GM12878 (cell line): ENCODE measurements at regions not wholly inside any gene's neighbourhood (a gene's known extent, or its start where the extent isn't known, plus 50 kb on each side); places are given as distances from the start of the nearest gene placed in this dataset.

Experiments
- ATAC-seq: fragments of 200-7000 bp; cut with Tn5 transposase; 3 replicates; pipeline ENCODE4 v1.9.1; 2020; ENCODE audit warnings: mild to moderate bottlenecking, moderate library complexity
- BruUV-seq: library from RNA; stranded (reverse); fragments of 400-500 nt; replicated peaks from 2 replicates; lab custom pipeline; 2021; lab: Mats Ljungman, UMichigan
- CTCF ChIA-PET: fragments of 300-600 bp; sonication (Branson Sonifier 250); formaldehyde crosslinking; extraction: SDS; loops from one replicate; lab custom pipeline; 2021; ENCODE audit warnings: inconsistent platforms; lab: Yijun Ruan, JAX
- POLR2A ChIA-PET: fragments of 350-600 bp; formaldehyde crosslinking; extraction: SDS; loops from one replicate; lab custom pipeline; 2021; ENCODE audit warnings: inconsistent platforms; lab: Charles Lee
- RAD21 ChIA-PET: fragments of 300-600 bp; sonication (Branson Sonifier 250); formaldehyde crosslinking; loops from one replicate; lab custom pipeline; 2023; ENCODE audit warnings: antibody characterized with exemption; ENCODE audit not compliant: unreplicated experiment; lab: Charles Lee
- SMC1A ChIA-PET: fragments of 300-600 bp; sonication (Branson Sonifier 250); formaldehyde crosslinking; loops from one replicate; lab custom pipeline; 2023; ENCODE audit not compliant: unreplicated experiment, uncharacterized antibody; lab: Charles Lee
- DNase-seq: peaks from one replicate; pipeline ENCODE4 v3.0.0-alpha.2; 2011; ENCODE audit warnings: low read depth, low spot score
- FAIRE-seq: peaks from 3 replicates; lab custom pipeline; 2011; peaks lifted over from hg19 to GRCh38; lab: Jason Lieb, UNC
- H2AFZ ChIP-seq: 2 replicates; pipeline ENCODE4 v1.6.0; 2011; ENCODE audit warnings: low read depth, low read length, control low read depth; ENCODE audit not compliant: control insufficient read depth
- H3K27ac ChIP-seq: 2 replicates; pipeline ENCODE4 v1.5.1; 2011; ENCODE audit warnings: control low read depth; ENCODE audit not compliant: control insufficient read depth, insufficient read depth
- H3K27me3 ChIP-seq, 2 experiments: replicated peaks in 1 of 2; 2 replicates each; pipeline versions ENCODE4 v1.6.0 to v1.6.1; 2011; ENCODE audit warnings: low read length in 1 of 2; ENCODE audit not compliant: control insufficient read depth in 2 of 2, insufficient read depth in 2 of 2
- H3K36me3 ChIP-seq, 2 experiments: 2 replicates each; pipeline ENCODE4 v1.5.1; 2011; ENCODE audit warnings: low read length in 1 of 2; ENCODE audit not compliant: control insufficient read depth in 2 of 2, insufficient read depth in 2 of 2
- H3K4me1 ChIP-seq: 2 replicates; pipeline ENCODE4 v1.6.1; 2011; ENCODE audit warnings: mild to moderate bottlenecking, low read length, moderate library complexity, mixed read lengths; ENCODE audit not compliant: control insufficient read depth, insufficient read depth
- H3K4me2 ChIP-seq: 2 replicates; pipeline ENCODE4 v1.6.0; 2011; ENCODE audit warnings: control low read depth; ENCODE audit not compliant: control insufficient read depth, insufficient read depth
- H3K4me3 ChIP-seq: fragments of 200-600 bp; sonication (generic); 2 replicates; pipeline ENCODE4 v1.5.1; 2016
- H3K79me2 ChIP-seq: 2 replicates; pipeline ENCODE4 v1.6.0; 2011; ENCODE audit warnings: low read length; ENCODE audit not compliant: control insufficient read depth, insufficient read depth
- H3K9ac ChIP-seq: 2 replicates; pipeline ENCODE4 v1.8.0; 2011; ENCODE audit warnings: low read length, control low read depth, mixed read lengths; ENCODE audit not compliant: control insufficient read depth, insufficient read depth
- H3K9me3 ChIP-seq: replicated peaks from 3 replicates; pipeline ENCODE4 v1.5.1; 2011; ENCODE audit warnings: mild to moderate bottlenecking, low read length; ENCODE audit not compliant: control insufficient read depth, insufficient read depth
- H4K20me1 ChIP-seq: 2 replicates; pipeline ENCODE4 v1.6.0; 2011; ENCODE audit not compliant: control insufficient read depth, insufficient read depth
- ATF7 ChIP-seq: fragments of 450-650 bp; IDR thresholded peaks from 2 replicates; pipeline ENCODE4 v1.6.1; 2016; ENCODE audit warnings: low read depth, mild to moderate bottlenecking
- BMI1 ChIP-seq: fragments of 450-650 bp; IDR thresholded peaks from 2 replicates; pipeline ENCODE4 v1.6.1; 2016; ENCODE audit warnings: mild to moderate bottlenecking, moderate library complexity, borderline replicate concordance
- EED ChIP-seq: sonication (generic); IDR thresholded peaks from 2 replicates; pipeline ENCODE4 v1.6.1; 2016; ENCODE audit warnings: antibody characterized with exemption, low read depth
- EGR1 ChIP-seq, 2 experiments: IDR thresholded peaks; 1 replicate in 1 of 2; 2 replicates in 1 of 2; pipeline ENCODE4 v1.6.1; 2011 to 2012; ENCODE audit warnings: low read depth in 2 of 2, low read length in 2 of 2, borderline replicate concordance in 1 of 2, mild to moderate bottlenecking in 1 of 2, moderate library complexity in 1 of 2
- IKZF1 ChIP-seq: fragments of 450-650 bp; conservative IDR thresholded peaks from 2 replicates; pipeline ENCODE4 v1.6.1; 2017; ENCODE audit warnings: antibody characterized with exemption, mild to moderate bottlenecking
- MXI1 ChIP-seq: fragments of 150-350 bp; IDR thresholded peaks from 2 replicates; pipeline ENCODE4 v1.6.1; 2011; ENCODE audit warnings: low read depth, mild to moderate bottlenecking, inconsistent platforms, low read length, improper control_type of control experiment
- NFYA ChIP-seq: IDR thresholded peaks from 2 replicates; pipeline ENCODE4 v1.6.1; 2011; ENCODE audit warnings: low read depth, mild to moderate bottlenecking, low read length, improper control_type of control experiment, borderline replicate concordance
- NR2C1 ChIP-seq: fragments of 450-650 bp; IDR thresholded peaks from 2 replicates; pipeline ENCODE4 v1.6.1; 2017; ENCODE audit warnings: antibody characterized with exemption, mild to moderate bottlenecking, moderate library complexity
- NR2C2 ChIP-seq: IDR thresholded peaks from 2 replicates; pipeline ENCODE4 v1.6.1; 2011; ENCODE audit warnings: borderline replicate concordance, low read depth; ENCODE audit not compliant: control insufficient read depth, insufficient read length
- POLR2A ChIP-seq: IDR thresholded peaks from 2 replicates; pipeline ENCODE4 v1.6.1; 2011; ENCODE audit warnings: low read depth, mild to moderate bottlenecking, low read length
- PRDM15 ChIP-seq: fragments of 450-650 bp; formaldehyde crosslinking; IDR thresholded peaks from 2 replicates; pipeline ENCODE4 v1.4.0; 2020; ENCODE audit warnings: mild to moderate bottlenecking, moderate library complexity
- REST ChIP-seq: IDR thresholded peaks from 2 replicates; pipeline ENCODE4 v1.6.1; 2012; ENCODE audit warnings: mild to moderate bottlenecking, low read depth, low read length
- SMARCA5 ChIP-seq: fragments of 450-650 bp; IDR thresholded peaks from 2 replicates; pipeline ENCODE4 v1.6.1; 2017; ENCODE audit warnings: mild to moderate bottlenecking
- ZBED1 ChIP-seq: IDR thresholded peaks from 2 replicates; pipeline ENCODE4 v1.6.1; 2016; ENCODE audit warnings: borderline replicate concordance
- ZSCAN29 ChIP-seq: fragments of 450-650 bp; IDR thresholded peaks from 2 replicates; pipeline ENCODE4 v1.6.1; 2017; ENCODE audit warnings: mild to moderate bottlenecking, moderate library complexity
- WGBS: methylation state at CpG from one replicate; pipeline ENCODE4 v1.1.6; 2016; ENCODE audit warnings: low lambda C conversion rate; ENCODE audit not compliant: insufficient replicate concordance, insufficient coverage; ENCODE audit errors: missing lambda C conversion rate; 5-methylcytosine and 5-hydroxymethylcytosine counted together
- in situ Hi-C: fragments of 300-500 bp; cut with MboI; formaldehyde crosslinking; loops from 9 replicates; pipeline ENCODE4 v1.14.3; 2018; ENCODE audit warnings: mixed read lengths
- intact Hi-C: fragments of 100-400 bp; cut with micrococcal nuclease; formaldehyde crosslinking; loops from one replicate; pipeline ENCODE4 v1.14.2; 2022; ENCODE audit not compliant: unreplicated experiment

- no peak for FAIRE-seq
- POLR2A ChIA-PET = no interaction called here
- no peak overlapping the region for H3K4me2 ChIP-seq
- SMC1A ChIA-PET = no interaction called here
- no peak overlapping the region for H3K4me3 ChIP-seq
- intact Hi-C loops (no loop called here), in situ Hi-C loops (no loop called here)
- no peaks in the 10 kb centered on the region for H3K9me3 ChIP-seq
- no peak for DNase-seq
- ATAC-seq = no peak
- H3K4me1 ChIP-seq = no peaks in the 10 kb centered on the region
- 34% methylated on average over 4 of the region's 5 CpGs for WGBS
- H3K36me3 ChIP-seq = no peaks in the 10 kb centered on the region
- RAD21 ChIA-PET = interaction anchor here (0.6 kb wide), 1 partner anchor 101 kb away, joined by 3 read pairs; no protein-coding TSS in a partner anchor
- H3K27me3 ChIP-seq = no peaks in the 10 kb centered on the region
- no peak overlapping the region for H2AFZ ChIP-seq
- CTCF ChIA-PET = no interaction called here
- H3K9ac ChIP-seq = no peak overlapping the region
- no TSS peak for BruUV-seq
- H4K20me1 ChIP-seq = no peaks in the 10 kb centered on the region
- H3K79me2 ChIP-seq = no peaks in the 10 kb centered on the region
- H3K27ac ChIP-seq = no peak overlapping the region
- TF ChIP-seq PRDM15 (CRISPR knock-in tag) = no peak
- no peak for TF ChIP-seq POLR2A
- TF ChIP-seq BMI1 = no peak
- TF ChIP-seq NFYA = no peak
- TF ChIP-seq EED = no peak
- no peak for TF ChIP-seq REST
- TF ChIP-seq ZBED1 = no peak
- no peak for TF ChIP-seq ZSCAN29
- no peak for TF ChIP-seq NR2C2
- no peak for TF ChIP-seq NR2C1
- TF ChIP-seq IKZF1 = no peak
- TF ChIP-seq MXI1 = no peak
- TF ChIP-seq EGR1 (IDR thresholded peaks at IDR 0.05; ENCODE audit: borderline replicate concordance in 1 of 2, low read depth in 2 of 2, low read length in 2 of 2) = no peak
- TF ChIP-seq SMARCA5 = no peak
- no peak for TF ChIP-seq ATF7
Measured at GRCh38 chr15:97680606-97681220, 279.8 kb upstream of the ARRDC4 start.
